ENCODE measurements at regions not wholly inside any gene's neighbourhood (a gene's known extent, or its start where the extent isn't known, plus 50 kb on each side); places are given as distances from the start of the nearest gene placed in this dataset.

GRCh38 chr14:81729622-81730021 is 196.0 kb upstream of the SEL1L start:
- TF ChIP-seq CTCF (conservative IDR thresholded peaks at IDR 0.05 in 1 of 2, IDR thresholded peaks at IDR 0.05 in 1 of 2; ENCODE audit: extremely low read depth in 1 of 2, insufficient read depth in 1 of 2, low read depth in 1 of 2, low read length in 2 of 2) (no peak), EZH2 (IDR thresholded peaks at IDR 0.05; ENCODE audit: borderline replicate concordance, low read length) (no peak)

Data from mammary epithelial cell (primary cell).